GM12878 (cell line): ENCODE measurements at regions not wholly inside any gene's neighbourhood (a gene's known extent, or its start where the extent isn't known, plus 50 kb on each side); places are given as distances from the start of the nearest gene placed in this dataset.

Source experiments
- ATAC-seq: fragments of 200-7000 bp; cut with Tn5 transposase; 3 replicates; pipeline ENCODE4 v1.9.1; 2020; ENCODE audit warnings: mild to moderate bottlenecking, moderate library complexity
- BruUV-seq: library from RNA; stranded (reverse); fragments of 400-500 nt; replicated peaks from 2 replicates; lab custom pipeline; 2021; lab: Mats Ljungman, UMichigan
- CTCF ChIA-PET: fragments of 300-600 bp; sonication (Branson Sonifier 250); formaldehyde crosslinking; extraction: SDS; loops from one replicate; lab custom pipeline; 2021; ENCODE audit warnings: inconsistent platforms; lab: Yijun Ruan, JAX
- POLR2A ChIA-PET: fragments of 350-600 bp; formaldehyde crosslinking; extraction: SDS; loops from one replicate; lab custom pipeline; 2021; ENCODE audit warnings: inconsistent platforms; lab: Charles Lee
- RAD21 ChIA-PET: fragments of 300-600 bp; sonication (Branson Sonifier 250); formaldehyde crosslinking; loops from one replicate; lab custom pipeline; 2023; ENCODE audit warnings: antibody characterized with exemption; ENCODE audit not compliant: unreplicated experiment; lab: Charles Lee
- SMC1A ChIA-PET: fragments of 300-600 bp; sonication (Branson Sonifier 250); formaldehyde crosslinking; loops from one replicate; lab custom pipeline; 2023; ENCODE audit not compliant: unreplicated experiment, uncharacterized antibody; lab: Charles Lee
- DNase-seq: peaks from one replicate; pipeline ENCODE4 v3.0.0-alpha.2; 2011; ENCODE audit warnings: low read depth, low spot score
- FAIRE-seq: peaks from 3 replicates; lab custom pipeline; 2011; peaks lifted over from hg19 to GRCh38; lab: Jason Lieb, UNC
- H2AFZ ChIP-seq: 2 replicates; pipeline ENCODE4 v1.6.0; 2011; ENCODE audit warnings: low read depth, low read length, control low read depth; ENCODE audit not compliant: control insufficient read depth
- H3K27ac ChIP-seq: 2 replicates; pipeline ENCODE4 v1.5.1; 2011; ENCODE audit warnings: control low read depth; ENCODE audit not compliant: control insufficient read depth, insufficient read depth
- H3K27me3 ChIP-seq, 2 experiments: replicated peaks in 1 of 2; 2 replicates each; pipeline versions ENCODE4 v1.6.0 to v1.6.1; 2011; ENCODE audit warnings: low read length in 1 of 2; ENCODE audit not compliant: control insufficient read depth in 2 of 2, insufficient read depth in 2 of 2
- H3K36me3 ChIP-seq, 2 experiments: 2 replicates each; pipeline ENCODE4 v1.5.1; 2011; ENCODE audit warnings: low read length in 1 of 2; ENCODE audit not compliant: control insufficient read depth in 2 of 2, insufficient read depth in 2 of 2
- H3K4me1 ChIP-seq: 2 replicates; pipeline ENCODE4 v1.6.1; 2011; ENCODE audit warnings: mild to moderate bottlenecking, low read length, moderate library complexity, mixed read lengths; ENCODE audit not compliant: control insufficient read depth, insufficient read depth
- H3K4me2 ChIP-seq: 2 replicates; pipeline ENCODE4 v1.6.0; 2011; ENCODE audit warnings: control low read depth; ENCODE audit not compliant: control insufficient read depth, insufficient read depth
- H3K4me3 ChIP-seq: fragments of 200-600 bp; sonication (generic); 2 replicates; pipeline ENCODE4 v1.5.1; 2016
- H3K79me2 ChIP-seq: 2 replicates; pipeline ENCODE4 v1.6.0; 2011; ENCODE audit warnings: low read length; ENCODE audit not compliant: control insufficient read depth, insufficient read depth
- H3K9ac ChIP-seq: 2 replicates; pipeline ENCODE4 v1.8.0; 2011; ENCODE audit warnings: low read length, control low read depth, mixed read lengths; ENCODE audit not compliant: control insufficient read depth, insufficient read depth
- H3K9me3 ChIP-seq: replicated peaks from 3 replicates; pipeline ENCODE4 v1.5.1; 2011; ENCODE audit warnings: mild to moderate bottlenecking, low read length; ENCODE audit not compliant: control insufficient read depth, insufficient read depth
- H4K20me1 ChIP-seq: 2 replicates; pipeline ENCODE4 v1.6.0; 2011; ENCODE audit not compliant: control insufficient read depth, insufficient read depth
- BMI1 ChIP-seq: fragments of 450-650 bp; IDR thresholded peaks from 2 replicates; pipeline ENCODE4 v1.6.1; 2016; ENCODE audit warnings: mild to moderate bottlenecking, moderate library complexity, borderline replicate concordance
- CEBPB ChIP-seq, 2 experiments: fragments of 150-350 bp in 1 of 2; IDR thresholded peaks; 2 replicates each; pipeline ENCODE4 v1.6.1; 2012 to 2014; ENCODE audit warnings: low read depth in 2 of 2, low read length in 2 of 2, borderline replicate concordance in 1 of 2, inconsistent platforms in 1 of 2
- EP300 ChIP-seq, 2 experiments: fragments of 150-350 bp in 1 of 2; IDR thresholded peaks; 2 replicates each; pipeline ENCODE4 v1.6.1; 2011 to 2012; ENCODE audit warnings: low read depth in 2 of 2, low read length in 2 of 2, borderline replicate concordance in 1 of 2, improper control_type of control experiment in 1 of 2, inconsistent platforms in 1 of 2; ENCODE audit not compliant: control insufficient read depth in 1 of 2
- HDAC2 ChIP-seq: fragments of 200-600 bp; sonication (generic); IDR thresholded peaks from 2 replicates; pipeline ENCODE4 v1.6.1; 2017
- IKZF2 ChIP-seq, 2 experiments: fragments of 450-650 bp; IDR thresholded peaks; 2 replicates each; pipeline ENCODE4 v1.6.1; 2017; ENCODE audit warnings: mild to moderate bottlenecking in 2 of 2, moderate library complexity in 2 of 2
- JUNB ChIP-seq: IDR thresholded peaks from 2 replicates; pipeline ENCODE4 v1.6.1; 2016; ENCODE audit warnings: antibody characterized with exemption, mild to moderate bottlenecking
- MEF2A ChIP-seq: IDR thresholded peaks from 2 replicates; pipeline ENCODE4 v1.6.1; 2011; ENCODE audit warnings: low read depth, mild to moderate bottlenecking, low read length, moderate library complexity; ENCODE audit not compliant: insufficient read depth
- NFIC ChIP-seq: IDR thresholded peaks from 2 replicates; pipeline ENCODE4 v1.6.1; 2012; ENCODE audit warnings: low read depth, mild to moderate bottlenecking, inconsistent platforms, low read length, moderate library complexity
- NR2C2 ChIP-seq: IDR thresholded peaks from 2 replicates; pipeline ENCODE4 v1.6.1; 2011; ENCODE audit warnings: borderline replicate concordance, low read depth; ENCODE audit not compliant: control insufficient read depth, insufficient read length
- RAD21 ChIP-seq: IDR thresholded peaks from 2 replicates; pipeline ENCODE4 v1.6.1; 2011; ENCODE audit warnings: mild to moderate bottlenecking, low read depth, low read length, moderate library complexity; ENCODE audit not compliant: insufficient read depth
- SIX5 ChIP-seq: IDR thresholded peaks from 2 replicates; pipeline ENCODE4 v1.6.1; 2011; ENCODE audit warnings: mild to moderate bottlenecking, low read depth, low read length, moderate library complexity; ENCODE audit not compliant: severe bottlenecking
- SMC3 ChIP-seq: IDR thresholded peaks from 2 replicates; pipeline ENCODE4 v1.6.1; 2011; ENCODE audit warnings: low read length, improper control_type of control experiment, borderline replicate concordance
- SPI1 ChIP-seq: IDR thresholded peaks from 2 replicates; pipeline ENCODE4 v1.6.1; 2011; ENCODE audit warnings: low read depth, mild to moderate bottlenecking, low read length, moderate library complexity, borderline replicate concordance; ENCODE audit not compliant: insufficient read depth
- SUZ12 ChIP-seq: fragments of 200-600 bp; sonication (generic); IDR thresholded peaks from one replicate; pipeline ENCODE4 v1.6.1; 2018; ENCODE audit warnings: antibody characterized with exemption, mild to moderate bottlenecking; ENCODE audit not compliant: unreplicated experiment
- TBL1XR1 ChIP-seq: IDR thresholded peaks from 2 replicates; pipeline ENCODE4 v1.6.1; 2012; ENCODE audit warnings: low read depth, low read length, improper control_type of control experiment
- YBX1 ChIP-seq: fragments of 450-650 bp; IDR thresholded peaks from 2 replicates; pipeline ENCODE4 v1.6.1; 2016; ENCODE audit warnings: antibody characterized with exemption
- YY1 ChIP-seq: IDR thresholded peaks from 2 replicates; pipeline ENCODE4 v1.6.1; 2011; ENCODE audit warnings: low read depth, mild to moderate bottlenecking, low read length
- WGBS: methylation state at CpG from one replicate; pipeline ENCODE4 v1.1.6; 2016; ENCODE audit warnings: low lambda C conversion rate; ENCODE audit not compliant: insufficient replicate concordance, insufficient coverage; ENCODE audit errors: missing lambda C conversion rate; 5-methylcytosine and 5-hydroxymethylcytosine counted together
- in situ Hi-C: fragments of 300-500 bp; cut with MboI; formaldehyde crosslinking; loops from 9 replicates; pipeline ENCODE4 v1.14.3; 2018; ENCODE audit warnings: mixed read lengths
- intact Hi-C: fragments of 100-400 bp; cut with micrococcal nuclease; formaldehyde crosslinking; loops from one replicate; pipeline ENCODE4 v1.14.2; 2022; ENCODE audit not compliant: unreplicated experiment
- TF ChIP-seq, protein P1 (sequence below): fragments of 450-650 bp; IDR thresholded peaks from 2 replicates; pipeline ENCODE4 v1.6.1; 2018; ENCODE audit warnings: mild to moderate bottlenecking, low read depth, moderate library complexity; ENCODE audit not compliant: partially characterized antibody

DNA sequence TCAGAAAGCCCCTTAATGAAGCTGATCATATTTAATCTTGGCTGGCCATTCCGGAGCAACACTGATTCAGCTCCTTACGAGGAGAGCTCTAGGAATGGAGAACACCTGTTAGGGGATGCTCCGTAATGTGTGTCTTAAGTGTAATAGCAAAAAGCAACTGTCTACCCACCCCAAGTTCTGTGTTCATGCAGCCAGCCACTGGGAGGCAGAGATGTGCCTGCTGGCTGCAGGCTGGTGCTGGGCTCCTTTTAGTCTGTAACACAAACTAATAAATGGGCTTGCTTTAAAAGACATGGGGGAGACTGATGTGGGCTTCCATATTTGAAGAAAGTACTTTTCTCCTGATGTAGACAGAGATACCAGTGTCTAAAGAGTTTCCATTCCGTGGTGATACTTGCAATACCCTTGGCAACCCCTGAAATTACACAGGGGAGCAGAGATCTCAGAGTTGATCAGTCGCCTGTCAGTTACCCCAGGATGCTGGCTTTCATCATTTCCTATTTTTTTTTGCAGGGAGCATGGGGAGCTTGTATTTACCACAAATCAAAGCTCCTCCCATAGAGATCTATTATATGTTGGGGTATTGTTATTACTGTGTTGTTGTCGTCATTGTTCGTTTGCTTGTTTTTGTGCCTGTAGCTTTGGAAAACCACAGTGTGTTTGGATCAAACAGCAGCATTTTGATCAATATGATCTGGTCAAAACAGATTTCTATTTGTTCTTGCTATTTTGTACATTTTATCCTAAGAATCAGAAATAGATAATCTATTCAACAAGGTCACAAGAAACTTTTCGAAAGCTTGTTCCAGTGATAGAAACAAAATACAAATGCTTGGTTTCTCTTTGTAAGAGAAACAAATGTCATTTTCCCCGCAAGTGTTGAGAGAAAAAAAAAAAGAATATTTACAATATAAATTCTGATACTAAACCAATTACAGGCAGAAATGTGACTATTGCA lies 65.8 kb downstream of the MTX3 start (continued):
- TF ChIP-seq TBL1XR1: no peak
- TF ChIP-seq RAD21: peak; percentile 44
- TF ChIP-seq CEBPB (IDR thresholded peaks at IDR 0.05; ENCODE audit: borderline replicate concordance in 1 of 2, low read depth in 2 of 2, low read length in 2 of 2): no peak
- TF ChIP-seq SUZ12: no peak
- no peak for TF ChIP-seq YBX1
- TF ChIP-seq EP300 (IDR thresholded peaks at IDR 0.05; ENCODE audit: borderline replicate concordance in 1 of 2, control insufficient read depth in 1 of 2, low read depth in 2 of 2, low read length in 2 of 2): no peak
- no peak for TF ChIP-seq IKZF2 (IDR thresholded peaks at IDR 0.05)
- no peak for TF ChIP-seq MEF2A
- TF ChIP-seq SMC3: peak; percentile 39; the same call in 1 of the 2 replicates
- no peak for TF ChIP-seq SIX5
- TF ChIP-seq, all 136 proteins: peak for 3

DNA sequence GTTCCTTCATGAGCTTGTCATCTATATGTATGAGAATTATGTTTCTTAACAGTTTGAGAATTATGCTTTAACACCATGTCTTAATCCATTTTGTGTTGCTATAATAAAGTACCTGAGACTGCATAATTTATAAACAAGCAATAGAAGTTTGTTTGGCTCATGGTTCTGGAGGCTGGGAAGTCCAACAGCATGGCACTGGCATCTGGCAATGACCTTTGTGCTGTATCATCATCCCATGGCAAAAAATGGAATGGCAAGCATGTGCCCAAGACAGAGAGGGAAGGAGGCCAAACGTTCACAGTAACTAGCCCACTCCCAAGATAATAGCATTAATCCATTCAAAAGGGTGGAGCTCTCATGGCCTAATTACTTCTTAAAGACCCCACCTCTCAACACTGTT lies 67.6 kb downstream of the MTX3 start:
- FAIRE-seq: no peak
- Histone ChIP-seq H3K36me3 (no peaks in the 10 kb centered on the region), H3K4me1 (no peaks in the 10 kb centered on the region), H3K4me2 (no peak overlapping the region), H3K4me3 (no peak overlapping the region), H3K9me3 (no peaks in the 10 kb centered on the region), H3K27ac (no peak overlapping the region), H3K9ac (no peak overlapping the region), H3K79me2 (no peaks in the 10 kb centered on the region), H3K27me3 (peaks cover 0 to 4% of the 10 kb centered on the region in 2 experiments; a peak in 1 of 4 replicates), H2AFZ (no peak overlapping the region), H4K20me1 (no peaks in the 10 kb centered on the region)
- DNase-seq: no peak
- BruUV-seq: no TSS peak
- in situ Hi-C loops (no loop called here), intact Hi-C loops (no loop called here)
- RAD21 ChIA-PET: interaction anchor here (1.9 kb wide), 1 partner anchor 166 kb away, joined by 6 read pairs; no protein-coding TSS in a partner anchor
- POLR2A ChIA-PET: no interaction called here
- CTCF ChIA-PET: interaction anchor here (0.6 to 1.4 kb wide), 3 partner anchors 13 to 160 kb away, joined by 3 to 4 read pairs (median 3); no protein-coding TSS in a partner anchor
- no peak for ATAC-seq
- SMC1A ChIA-PET: interaction anchor here (1.1 to 3.2 kb wide), 2 partner anchors 12 to 160 kb away, joined by 4 to 12 read pairs; no protein-coding TSS in a partner anchor
- WGBS: 0% methylated on average over 1 of the region's 1 CpG
- no peak for TF ChIP-seq NR2C2
- no peak for TF ChIP-seq HDAC2
- TF ChIP-seq JUNB: no peak
- no peak for TF ChIP-seq YY1
- TF ChIP-seq BMI1: no peak
- TF ChIP-seq, protein P1, sequence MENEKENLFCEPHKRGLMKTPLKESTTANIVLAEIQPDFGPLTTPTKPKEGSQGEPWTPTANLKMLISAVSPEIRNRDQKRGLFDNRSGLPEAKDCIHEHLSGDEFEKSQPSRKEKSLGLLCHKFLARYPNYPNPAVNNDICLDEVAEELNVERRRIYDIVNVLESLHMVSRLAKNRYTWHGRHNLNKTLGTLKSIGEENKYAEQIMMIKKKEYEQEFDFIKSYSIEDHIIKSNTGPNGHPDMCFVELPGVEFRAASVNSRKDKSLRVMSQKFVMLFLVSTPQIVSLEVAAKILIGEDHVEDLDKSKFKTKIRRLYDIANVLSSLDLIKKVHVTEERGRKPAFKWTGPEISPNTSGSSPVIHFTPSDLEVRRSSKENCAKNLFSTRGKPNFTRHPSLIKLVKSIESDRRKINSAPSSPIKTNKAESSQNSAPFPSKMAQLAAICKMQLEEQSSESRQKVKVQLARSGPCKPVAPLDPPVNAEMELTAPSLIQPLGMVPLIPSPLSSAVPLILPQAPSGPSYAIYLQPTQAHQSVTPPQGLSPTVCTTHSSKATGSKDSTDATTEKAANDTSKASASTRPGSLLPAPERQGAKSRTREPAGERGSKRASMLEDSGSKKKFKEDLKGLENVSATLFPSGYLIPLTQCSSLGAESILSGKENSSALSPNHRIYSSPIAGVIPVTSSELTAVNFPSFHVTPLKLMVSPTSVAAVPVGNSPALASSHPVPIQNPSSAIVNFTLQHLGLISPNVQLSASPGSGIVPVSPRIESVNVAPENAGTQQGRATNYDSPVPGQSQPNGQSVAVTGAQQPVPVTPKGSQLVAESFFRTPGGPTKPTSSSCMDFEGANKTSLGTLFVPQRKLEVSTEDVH: no peak
- no peak for TF ChIP-seq NFIC
- no peak for TF ChIP-seq SPI1
